ENCODE measurements at regions not wholly inside any gene's neighbourhood (a gene's known extent, or its start where the extent isn't known, plus 50 kb on each side); places are given as distances from the start of the nearest gene placed in this dataset.

DNA sequence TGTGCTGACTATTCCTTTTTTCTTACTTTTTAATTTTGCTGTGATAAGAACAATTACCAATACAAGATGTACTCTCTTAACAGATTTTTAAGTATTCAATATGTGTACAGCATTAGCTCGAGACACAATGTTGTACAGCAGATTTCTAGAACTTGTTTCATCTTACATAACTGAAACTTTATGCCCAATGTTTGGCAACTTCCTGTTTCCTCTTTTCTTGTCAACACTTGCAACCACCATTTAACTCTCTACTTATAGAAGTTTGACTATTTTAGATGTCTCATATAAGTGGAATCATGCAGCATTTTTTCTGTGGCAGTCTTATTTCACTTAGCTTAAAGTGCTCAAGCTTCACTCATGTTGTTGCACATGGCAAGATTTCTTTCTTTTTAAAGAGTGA lies 1426.8 kb downstream of the SLITRK5 start:
- TF ChIP-seq, protein P1, sequence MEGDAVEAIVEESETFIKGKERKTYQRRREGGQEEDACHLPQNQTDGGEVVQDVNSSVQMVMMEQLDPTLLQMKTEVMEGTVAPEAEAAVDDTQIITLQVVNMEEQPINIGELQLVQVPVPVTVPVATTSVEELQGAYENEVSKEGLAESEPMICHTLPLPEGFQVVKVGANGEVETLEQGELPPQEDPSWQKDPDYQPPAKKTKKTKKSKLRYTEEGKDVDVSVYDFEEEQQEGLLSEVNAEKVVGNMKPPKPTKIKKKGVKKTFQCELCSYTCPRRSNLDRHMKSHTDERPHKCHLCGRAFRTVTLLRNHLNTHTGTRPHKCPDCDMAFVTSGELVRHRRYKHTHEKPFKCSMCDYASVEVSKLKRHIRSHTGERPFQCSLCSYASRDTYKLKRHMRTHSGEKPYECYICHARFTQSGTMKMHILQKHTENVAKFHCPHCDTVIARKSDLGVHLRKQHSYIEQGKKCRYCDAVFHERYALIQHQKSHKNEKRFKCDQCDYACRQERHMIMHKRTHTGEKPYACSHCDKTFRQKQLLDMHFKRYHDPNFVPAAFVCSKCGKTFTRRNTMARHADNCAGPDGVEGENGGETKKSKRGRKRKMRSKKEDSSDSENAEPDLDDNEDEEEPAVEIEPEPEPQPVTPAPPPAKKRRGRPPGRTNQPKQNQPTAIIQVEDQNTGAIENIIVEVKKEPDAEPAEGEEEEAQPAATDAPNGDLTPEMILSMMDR (IDR thresholded peaks at IDR 0.05): no peak
- TF ChIP-seq POLR2A (IDR thresholded peaks at IDR 0.05): no peak
